ENCODE measurements at regions not wholly inside any gene's neighbourhood (a gene's known extent, or its start where the extent isn't known, plus 50 kb on each side); places are given as distances from the start of the nearest gene placed in this dataset.

DNA sequence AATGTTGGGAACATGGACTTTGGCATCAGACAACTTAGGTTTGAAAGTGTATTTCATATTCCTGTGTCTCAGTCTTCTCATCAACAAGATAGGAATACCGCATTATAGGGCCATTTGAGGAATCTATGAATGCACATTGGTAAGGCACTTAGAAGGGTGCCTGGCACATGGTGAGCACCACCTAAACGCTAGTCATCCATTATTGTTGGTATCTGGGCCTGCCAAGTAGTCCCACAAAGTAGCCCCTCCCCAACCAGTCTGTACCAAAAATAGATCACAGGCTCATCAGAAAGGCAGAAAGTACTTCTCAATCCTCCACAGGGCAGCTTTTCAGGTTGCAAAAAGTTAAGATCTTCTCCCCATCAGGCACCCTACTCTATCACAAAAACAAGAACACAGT lies 162.3 kb upstream of the KLF3 start:
- in situ Hi-C loops (cut with HindIII; ENCODE audit: low pct_unique_long_range_greater_than_20kb, low sequenced_read_pairs), result no loop called here
- DNase-seq (ENCODE audit: low read depth), result no peak

- in situ Hi-C loops (cut with HindIII; ENCODE audit: low pct_unique_long_range_greater_than_20kb, low sequenced_read_pairs), result no loop called here
- no peak for DNase-seq (ENCODE audit: low read depth)
Observed at GRCh38 chr4:38503689-38504395, 160.2 kb upstream of the KLF3 start.

- in situ Hi-C loops (cut with HindIII; ENCODE audit: low pct_unique_long_range_greater_than_20kb, low sequenced_read_pairs), result no loop called here
- no peak for DNase-seq (ENCODE audit: low read depth)
Observed at GRCh38 chr4:38504396-38504715, 159.6 kb upstream of the KLF3 start.

GRCh38 chr4:38509551-38509950 lies 154.4 kb upstream of the KLF3 start:
- DNase-seq (ENCODE audit: low read depth), result no peak
- in situ Hi-C loops (cut with HindIII; ENCODE audit: low pct_unique_long_range_greater_than_20kb, low sequenced_read_pairs), result no loop called here

GRCh38 chr4:38510201-38510600 lies 153.8 kb upstream of the KLF3 start:
- in situ Hi-C loops (cut with HindIII; ENCODE audit: low pct_unique_long_range_greater_than_20kb, low sequenced_read_pairs), result no loop called here
- no peak for DNase-seq (ENCODE audit: low read depth)

DNA sequence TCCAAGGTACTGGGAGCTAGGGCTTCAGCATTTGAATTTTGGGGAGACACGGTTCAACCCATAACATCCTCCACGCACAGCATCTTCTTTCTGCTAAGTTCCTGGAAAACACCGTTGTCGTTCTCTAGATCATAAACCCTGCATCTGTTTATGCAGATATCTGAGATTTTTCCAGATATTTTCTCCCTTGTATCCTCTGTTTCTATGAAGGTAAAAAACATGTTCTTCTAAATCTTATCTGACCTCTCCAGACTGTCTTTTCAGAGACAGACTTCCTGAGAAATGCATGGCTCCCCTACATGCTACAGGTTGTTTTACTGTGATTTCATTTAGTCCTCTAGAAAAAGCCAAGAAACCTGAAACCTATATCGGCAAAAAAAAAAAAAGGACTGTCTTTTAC lies 152.3 kb upstream of the KLF3 start:
- in situ Hi-C loops (cut with HindIII; ENCODE audit: low pct_unique_long_range_greater_than_20kb, low sequenced_read_pairs), result no loop called here
- DNase-seq (ENCODE audit: low read depth), result no peak

DNA sequence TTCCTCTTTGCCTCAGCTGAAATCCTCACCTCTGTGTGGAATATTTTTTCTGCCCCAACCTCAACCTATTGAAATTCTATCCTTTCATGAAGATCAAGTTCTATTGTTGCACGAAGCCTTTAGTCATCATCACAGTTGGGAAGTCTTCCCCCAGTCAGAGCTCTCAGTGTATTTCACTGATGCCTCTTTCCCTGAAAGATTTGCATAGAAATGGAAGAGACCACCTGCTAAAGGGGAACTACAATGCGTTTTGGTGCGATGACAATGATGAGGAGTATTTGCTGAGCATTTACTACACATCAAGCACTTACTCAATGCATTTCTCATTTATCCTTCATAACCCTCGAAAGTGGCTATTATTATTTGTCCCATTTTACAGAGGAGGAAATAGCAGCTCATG lies 151.2 kb upstream of the KLF3 start:
- no peak for DNase-seq (ENCODE audit: low read depth)
- in situ Hi-C loops (cut with HindIII; ENCODE audit: low pct_unique_long_range_greater_than_20kb, low sequenced_read_pairs), result no loop called here

- in situ Hi-C loops (cut with HindIII; ENCODE audit: low pct_unique_long_range_greater_than_20kb, low sequenced_read_pairs), result no loop called here
- DNase-seq (ENCODE audit: low read depth), result no peak
Observed at GRCh38 chr4:38514465-38515146, 149.4 kb upstream of the KLF3 start.

DNA sequence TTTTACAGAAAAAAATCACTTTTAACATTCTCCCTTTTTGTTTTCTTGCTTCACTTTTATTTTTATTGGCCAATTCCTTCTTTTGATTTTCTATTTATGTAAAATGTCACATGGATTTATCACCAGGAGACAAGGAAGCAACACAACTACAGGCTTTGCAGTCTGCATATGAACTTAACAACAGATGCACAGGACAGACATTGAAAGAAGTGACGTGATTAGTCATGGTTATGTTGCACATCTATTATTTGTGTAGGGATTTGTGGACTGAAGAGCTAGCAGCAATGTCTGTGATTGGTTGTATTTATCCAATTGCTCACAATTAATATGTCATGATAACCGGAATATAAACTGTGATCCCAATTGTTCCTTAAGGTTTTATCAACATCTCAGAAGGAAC lies 147.8 kb upstream of the KLF3 start:
- DNase-seq (ENCODE audit: low read depth), result no peak

GRCh38 chr4:38519666-38520065 lies 144.3 kb upstream of the KLF3 start:
- no peak for DNase-seq (ENCODE audit: low read depth)
- in situ Hi-C loops (cut with HindIII; ENCODE audit: low pct_unique_long_range_greater_than_20kb, low sequenced_read_pairs), result no loop called here

More for the DNA sequence above, 147.8 kb upstream of the KLF3 start:
- in situ Hi-C loops (cut with HindIII; ENCODE audit: low pct_unique_long_range_greater_than_20kb, low sequenced_read_pairs), result no loop called here

DNA sequence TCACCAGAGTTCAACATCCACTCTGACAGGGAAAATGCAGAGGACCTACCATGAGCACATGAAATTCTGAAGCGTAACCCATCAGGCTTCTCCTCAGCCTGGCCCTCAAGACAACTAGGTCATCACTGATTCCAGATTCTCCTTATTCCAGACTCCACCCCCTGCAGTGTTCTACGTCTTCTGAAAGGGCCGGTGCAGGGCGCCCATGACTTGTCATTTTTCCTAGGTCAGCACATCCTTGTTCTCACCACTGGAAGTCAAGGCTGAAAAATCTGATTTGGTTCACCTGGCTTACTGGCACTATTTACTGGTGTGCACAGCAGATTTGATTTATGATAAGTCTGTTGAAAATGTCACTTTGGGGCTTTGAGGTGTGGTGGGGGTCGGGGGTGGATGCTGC lies 140.9 kb upstream of the KLF3 start:
- in situ Hi-C loops (cut with HindIII; ENCODE audit: low pct_unique_long_range_greater_than_20kb, low sequenced_read_pairs), result no loop called here
- no peak for DNase-seq (ENCODE audit: low read depth)

DNA sequence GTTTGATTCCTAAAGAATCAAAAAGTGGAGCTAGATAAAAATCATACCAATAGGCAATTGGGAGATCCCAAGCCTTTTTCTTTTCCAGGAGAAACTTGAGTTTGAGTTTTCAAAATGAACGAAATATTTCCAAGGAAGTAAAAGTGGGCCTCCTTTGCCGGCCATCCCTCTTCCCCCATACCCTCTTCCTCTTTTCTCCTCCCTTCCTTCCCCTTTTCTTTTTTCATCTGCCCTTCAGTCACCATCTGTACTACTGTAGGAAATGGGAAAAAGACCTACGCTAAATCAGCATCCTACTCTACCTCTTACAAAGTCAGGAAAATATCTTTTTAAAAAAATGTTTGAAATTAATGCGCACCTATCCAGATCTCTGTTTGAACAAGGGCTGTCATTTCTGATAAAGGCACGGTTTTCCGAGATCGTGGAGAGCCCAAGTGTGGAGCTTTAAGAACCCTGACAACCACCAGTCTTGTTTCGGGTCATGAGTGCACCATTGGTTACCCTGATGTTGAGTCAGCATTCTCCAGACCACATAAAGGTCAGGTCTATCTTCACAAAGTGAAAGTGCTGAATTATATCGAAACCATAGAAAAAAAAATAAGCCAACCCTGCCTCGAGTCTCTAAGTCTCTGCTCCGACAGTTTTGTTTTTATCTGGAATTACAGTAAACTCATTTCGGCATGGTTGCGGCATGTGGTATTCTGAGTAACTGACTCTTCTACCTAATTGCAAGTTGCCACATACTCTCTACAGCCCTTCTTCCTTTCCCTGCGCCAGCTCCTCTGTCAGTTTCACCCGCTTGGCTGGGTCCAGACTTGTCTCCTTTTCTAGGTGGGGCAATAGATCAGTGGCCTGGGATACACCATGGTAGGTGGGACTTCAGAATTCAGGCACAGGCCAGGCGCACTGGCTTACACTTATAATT lies 140.2 kb upstream of the KLF3 start:
- DNase-seq (ENCODE audit: low read depth), result no peak
- in situ Hi-C loops (cut with HindIII; ENCODE audit: low pct_unique_long_range_greater_than_20kb, low sequenced_read_pairs), result no loop called here

DNA sequence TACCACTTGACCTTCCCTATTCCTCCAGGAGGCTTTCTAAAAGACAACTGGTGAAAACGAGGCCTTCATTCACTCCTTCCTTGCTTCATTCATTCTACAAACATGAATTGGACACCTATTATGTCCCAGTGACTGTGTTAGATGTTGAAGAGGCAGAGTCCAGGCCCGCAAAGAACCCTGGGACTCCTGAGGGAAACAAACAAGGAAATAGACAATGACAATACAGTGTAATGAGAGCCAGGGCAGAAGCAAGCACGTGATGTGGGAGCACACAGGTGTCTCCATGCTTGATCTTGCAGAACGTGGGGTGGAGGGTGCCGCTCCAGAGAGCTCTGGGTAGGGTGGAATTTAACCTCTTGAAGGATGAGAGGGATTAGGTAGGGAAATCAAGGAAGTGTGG lies 137.6 kb upstream of the KLF3 start:
- in situ Hi-C loops (cut with HindIII; ENCODE audit: low pct_unique_long_range_greater_than_20kb, low sequenced_read_pairs), result no loop called here
- DNase-seq (ENCODE audit: low read depth), result no peak

GRCh38 chr4:38529189-38530115 lies 134.5 kb upstream of the KLF3 start:
- no peak for DNase-seq (ENCODE audit: low read depth)
- in situ Hi-C loops (cut with HindIII; ENCODE audit: low pct_unique_long_range_greater_than_20kb, low sequenced_read_pairs), result no loop called here

GRCh38 chr4:38530486-38530885 lies 133.5 kb upstream of the KLF3 start:
- no peak for DNase-seq (ENCODE audit: low read depth)
- in situ Hi-C loops (cut with HindIII; ENCODE audit: low pct_unique_long_range_greater_than_20kb, low sequenced_read_pairs), result no loop called here

DNA sequence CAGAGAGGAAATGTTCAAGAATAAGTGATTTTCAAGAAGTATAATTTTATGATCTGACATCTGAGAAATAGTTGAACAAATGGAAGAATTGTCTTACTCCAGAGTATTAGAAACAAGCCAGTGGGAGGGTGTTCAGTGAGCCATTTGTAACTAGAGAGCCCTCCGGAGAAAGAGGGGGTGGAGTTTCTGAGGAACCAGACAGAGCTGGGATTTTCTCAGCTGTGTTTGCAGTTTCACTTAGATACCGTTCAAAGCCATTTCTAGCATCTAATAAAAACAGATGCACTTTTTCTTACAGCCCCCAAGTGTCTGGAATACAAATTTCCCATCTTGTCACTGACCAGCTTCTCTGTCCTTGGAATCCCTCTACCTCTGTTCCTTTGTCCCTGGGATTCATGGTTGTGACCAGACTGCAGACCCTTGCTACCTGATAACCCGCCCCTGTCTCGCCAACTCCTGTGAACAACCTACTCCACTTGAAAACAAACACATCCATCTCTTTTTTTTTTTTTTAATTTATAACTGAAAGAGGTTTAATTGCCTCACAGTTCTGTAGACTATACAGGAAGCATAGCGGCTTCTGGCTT lies 132.8 kb upstream of the KLF3 start:
- in situ Hi-C loops (cut with HindIII; ENCODE audit: low pct_unique_long_range_greater_than_20kb, low sequenced_read_pairs), result no loop called here
- DNase-seq (ENCODE audit: low read depth), result no peak

DNA sequence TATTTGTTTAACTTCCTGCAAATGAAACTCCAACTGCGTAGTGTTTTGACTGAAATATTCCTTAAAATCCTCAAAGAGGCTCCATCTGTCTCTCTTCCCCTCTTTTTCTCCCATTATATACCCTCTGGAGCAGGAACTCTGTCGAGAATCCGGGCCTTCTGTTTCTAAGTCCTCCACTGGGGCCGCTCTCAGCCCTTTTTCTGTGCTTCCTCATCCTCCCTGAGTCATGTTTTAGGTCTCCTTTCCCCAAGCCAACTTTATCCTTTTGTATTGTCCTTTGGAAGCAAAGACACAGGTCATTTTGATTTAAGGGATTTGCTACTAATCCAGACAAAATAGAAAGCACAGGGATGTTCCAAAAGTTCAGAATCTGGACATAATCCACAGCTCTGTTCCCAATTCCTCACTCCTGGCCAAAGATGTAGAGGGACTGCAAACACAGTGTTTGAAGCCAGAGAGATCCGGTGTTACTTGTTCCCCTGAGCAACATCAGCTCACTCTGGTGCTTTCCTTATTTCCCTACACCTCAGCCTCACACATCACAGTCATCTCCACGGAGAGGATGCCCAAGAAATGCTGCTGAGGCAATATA lies 131.0 kb upstream of the KLF3 start:
- DNase-seq (ENCODE audit: low read depth), result no peak
- in situ Hi-C loops (cut with HindIII; ENCODE audit: low pct_unique_long_range_greater_than_20kb, low sequenced_read_pairs), result no loop called here

All from Caki2 (cell line).